OCI-LY7 (cell line): ENCODE measurements at regions not wholly inside any gene's neighbourhood (a gene's known extent, or its start where the extent isn't known, plus 50 kb on each side); places are given as distances from the start of the nearest gene placed in this dataset.

Experiments
- BruUV-seq: library from RNA; stranded (reverse); fragments of 400-500 nt; replicated peaks from 2 replicates; lab custom pipeline; 2021; lab: Mats Ljungman, UMichigan
- CTCF ChIA-PET: fragments of 300-600 bp; sonication (Branson Sonifier 250); formaldehyde crosslinking; loops from one replicate; lab custom pipeline; 2022; ENCODE audit warnings: antibody characterized with exemption; ENCODE audit not compliant: unreplicated experiment; lab: Charles Lee
- POLR2A ChIA-PET: fragments of 300-600 bp; sonication (Branson Sonifier 250); formaldehyde crosslinking; loops from one replicate; lab custom pipeline; 2022; ENCODE audit warnings: antibody characterized with exemption; lab: Charles Lee
- DNase-seq: peaks from one replicate; pipeline ENCODE4 v3.0.0-alpha.2; 2015; ENCODE audit warnings: low spot score
- H2AFZ ChIP-seq: fragments of 200-600 bp; sonication (generic), shearing (Covaris generic); 2 replicates; pipeline ENCODE4 v1.6.1; 2014; ENCODE audit warnings: mild to moderate bottlenecking, antibody characterized with exemption, low read length, moderate library complexity
- H3K27ac ChIP-seq: fragments of 200-600 bp; sonication (generic); 2 replicates; pipeline ENCODE4 v1.5.1; 2014; ENCODE audit warnings: mixed run types, low read depth, mild to moderate bottlenecking, moderate library complexity, low read length, inconsistent platforms; ENCODE audit not compliant: poor library complexity, severe bottlenecking
- H3K36me3 ChIP-seq: fragments of 200-600 bp; sonication (generic); 2 replicates; pipeline ENCODE4 v1.6.1; 2014; ENCODE audit warnings: mild to moderate bottlenecking, antibody characterized with exemption, low read length, moderate library complexity, mixed read lengths; ENCODE audit not compliant: insufficient read depth
- H3K4me1 ChIP-seq: fragments of 200-600 bp; sonication (generic); 2 replicates; pipeline ENCODE4 v1.5.1; 2014; ENCODE audit warnings: mild to moderate bottlenecking, low read length; ENCODE audit not compliant: insufficient read depth, poor library complexity, severe bottlenecking
- H3K4me2 ChIP-seq: fragments of 200-600 bp; sonication (generic); 2 replicates; pipeline ENCODE4 v1.6.1; 2014; ENCODE audit warnings: mild to moderate bottlenecking, low read length
- H3K4me3 ChIP-seq: fragments of 200-600 bp; sonication (generic); 2 replicates; pipeline ENCODE4 v1.5.1; 2014; ENCODE audit warnings: mild to moderate bottlenecking, low read depth, low read length; ENCODE audit not compliant: poor library complexity, severe bottlenecking
- H3K79me2 ChIP-seq: fragments of 200-600 bp; sonication (generic); 2 replicates; pipeline ENCODE4 v1.6.1; 2016; ENCODE audit warnings: low read depth, mild to moderate bottlenecking, low read length, moderate library complexity, mixed read lengths; ENCODE audit not compliant: insufficient read depth
- H3K9me2 ChIP-seq: fragments of 200-600 bp; sonication (generic); 2 replicates; pipeline ENCODE4 v1.6.1; 2016; ENCODE audit warnings: mild to moderate bottlenecking, low read length, mixed read lengths; ENCODE audit not compliant: insufficient read depth
- H3K9me3 ChIP-seq: fragments of 200-600 bp; sonication (generic); 2 replicates; pipeline ENCODE4 v1.6.1; 2014; ENCODE audit warnings: mild to moderate bottlenecking, mixed run types, low read length, mixed read lengths
- H4K20me1 ChIP-seq: fragments of 200-600 bp; sonication (generic); 2 replicates; pipeline ENCODE4 v1.6.1; 2014; ENCODE audit warnings: mild to moderate bottlenecking, antibody characterized with exemption, low read length, moderate library complexity, mixed read lengths; ENCODE audit not compliant: insufficient read depth
- EZH2phosphoT487 ChIP-seq: fragments of 200-600 bp; sonication (generic); IDR thresholded peaks from 2 replicates; pipeline ENCODE4 v1.6.1; 2018; ENCODE audit warnings: low read depth, borderline replicate concordance, mild to moderate bottlenecking, mixed run types, antibody characterized with exemption, low read length, moderate library complexity, mixed read lengths
- intact Hi-C: fragments of 100-400 bp; cut with micrococcal nuclease; formaldehyde crosslinking; loops from one replicate; pipeline ENCODE4 v1.10.0; 2022; ENCODE audit not compliant: unreplicated experiment
- TF ChIP-seq, protein P1 (sequence below): fragments of 200-600 bp; sonication (generic); conservative IDR thresholded peaks from 2 replicates; pipeline ENCODE4 v1.5.1; 2014; ENCODE audit warnings: mild to moderate bottlenecking, antibody characterized with exemption, low read length, moderate library complexity, mixed read lengths

GRCh38 chr17:15893658-15894024, 51.3 kb upstream of the ADORA2B start:
- Histone ChIP-seq H3K4me3 (no peak overlapping the region), H3K4me1 (no peaks in the 10 kb centered on the region), H3K79me2 (no peaks in the 10 kb centered on the region), H3K27ac (no peak overlapping the region), H3K9me3 (no peaks in the 10 kb centered on the region), H3K9me2 (no peaks in the 10 kb centered on the region), H4K20me1 (no peaks in the 10 kb centered on the region), H3K36me3 (no peaks in the 10 kb centered on the region), H3K4me2 (no peak overlapping the region), H2AFZ (no peak overlapping the region)
- POLR2A ChIA-PET, result no interaction called here
- BruUV-seq, result no TSS peak
- no peak for DNase-seq
- intact Hi-C loops, result no loop called here
- CTCF ChIA-PET, result no interaction called here
- TF ChIP-seq EZH2phosphoT487, result no peak
- TF ChIP-seq, protein P1, sequence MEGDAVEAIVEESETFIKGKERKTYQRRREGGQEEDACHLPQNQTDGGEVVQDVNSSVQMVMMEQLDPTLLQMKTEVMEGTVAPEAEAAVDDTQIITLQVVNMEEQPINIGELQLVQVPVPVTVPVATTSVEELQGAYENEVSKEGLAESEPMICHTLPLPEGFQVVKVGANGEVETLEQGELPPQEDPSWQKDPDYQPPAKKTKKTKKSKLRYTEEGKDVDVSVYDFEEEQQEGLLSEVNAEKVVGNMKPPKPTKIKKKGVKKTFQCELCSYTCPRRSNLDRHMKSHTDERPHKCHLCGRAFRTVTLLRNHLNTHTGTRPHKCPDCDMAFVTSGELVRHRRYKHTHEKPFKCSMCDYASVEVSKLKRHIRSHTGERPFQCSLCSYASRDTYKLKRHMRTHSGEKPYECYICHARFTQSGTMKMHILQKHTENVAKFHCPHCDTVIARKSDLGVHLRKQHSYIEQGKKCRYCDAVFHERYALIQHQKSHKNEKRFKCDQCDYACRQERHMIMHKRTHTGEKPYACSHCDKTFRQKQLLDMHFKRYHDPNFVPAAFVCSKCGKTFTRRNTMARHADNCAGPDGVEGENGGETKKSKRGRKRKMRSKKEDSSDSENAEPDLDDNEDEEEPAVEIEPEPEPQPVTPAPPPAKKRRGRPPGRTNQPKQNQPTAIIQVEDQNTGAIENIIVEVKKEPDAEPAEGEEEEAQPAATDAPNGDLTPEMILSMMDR, result no peak

- Histone ChIP-seq H3K27ac (no peak overlapping the region), H3K9me3 (no peaks in the 10 kb centered on the region), H2AFZ (no peak overlapping the region), H3K4me3 (no peak overlapping the region), H4K20me1 (no peaks in the 10 kb centered on the region), H3K4me2 (no peak overlapping the region), H3K9me2 (no peaks in the 10 kb centered on the region), H3K79me2 (no peaks in the 10 kb centered on the region), H3K4me1 (no peaks in the 10 kb centered on the region), H3K36me3 (no peaks in the 10 kb centered on the region)
- TF ChIP-seq, protein P1, result no peak
- TF ChIP-seq EZH2phosphoT487, result no peak
- intact Hi-C loops, result no loop called here
- CTCF ChIA-PET, result no interaction called here
- no peak for DNase-seq
- no TSS peak for BruUV-seq
- POLR2A ChIA-PET, result interaction anchor here (0.7 kb wide), 1 partner anchor 775 kb away, joined by 6 read pairs; no protein-coding TSS in a partner anchor
Observed at GRCh38 chr17:15894258-15894657, 50.7 kb upstream of the ADORA2B start.

DNA sequence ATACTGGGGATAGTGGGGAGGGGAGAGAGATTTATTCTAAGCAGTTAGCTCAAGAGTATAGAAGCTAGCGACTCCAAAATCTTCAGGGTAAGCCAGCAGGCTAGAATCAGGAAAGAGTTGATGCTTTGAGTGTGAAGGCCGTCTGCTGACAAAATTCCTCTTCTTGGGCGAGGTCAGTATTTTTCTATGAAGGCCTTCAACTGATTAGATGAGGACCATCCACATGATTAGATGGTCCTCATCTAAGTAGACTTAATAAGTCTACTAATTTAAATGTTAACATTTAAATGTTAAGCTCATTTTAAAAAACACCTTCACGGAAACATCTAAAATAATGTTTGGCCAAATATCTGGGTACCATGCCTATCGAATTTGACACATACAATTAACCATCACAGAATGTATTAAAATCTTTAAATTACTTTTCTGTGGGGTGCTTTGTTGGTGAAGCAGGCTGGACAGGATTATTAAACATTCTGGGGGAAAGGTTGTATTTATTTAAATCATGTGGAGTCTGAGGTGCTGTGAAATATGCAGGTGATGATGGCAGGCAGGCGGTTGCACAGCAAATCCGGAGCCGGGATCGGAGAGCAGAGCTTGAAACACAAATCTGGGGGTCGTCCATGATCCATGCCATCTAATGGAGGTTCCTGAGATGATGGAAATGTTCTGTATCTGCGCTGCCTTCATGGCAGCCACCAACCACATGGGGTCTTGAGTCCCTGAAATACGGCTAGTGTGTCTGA, 49.8 kb upstream of the ADORA2B start:
- CTCF ChIA-PET, result no interaction called here

More for the DNA sequence above, 49.8 kb upstream of the ADORA2B start:
- Histone ChIP-seq H3K36me3 (no peaks in the 10 kb centered on the region), H3K4me1 (no peaks in the 10 kb centered on the region), H3K9me3 (no peaks in the 10 kb centered on the region), H3K27ac (no peak overlapping the region), H4K20me1 (no peaks in the 10 kb centered on the region), H3K4me3 (no peak overlapping the region), H2AFZ (no peak overlapping the region), H3K9me2 (no peaks in the 10 kb centered on the region), H3K4me2 (no peak overlapping the region), H3K79me2 (no peaks in the 10 kb centered on the region)
- no peak for DNase-seq
- POLR2A ChIA-PET, result interaction anchor here (0.6 to 0.7 kb wide), 3 partner anchors 11 to 774 kb away, joined by 3 to 6 read pairs (median 3); no protein-coding TSS in a partner anchor
- no peak for TF ChIP-seq EZH2phosphoT487
- TF ChIP-seq, protein P1, result no peak
- no TSS peak for BruUV-seq
- intact Hi-C loops, result no loop called here
